ENCODE measurements at regions not wholly inside any gene's neighbourhood (a gene's known extent, or its start where the extent isn't known, plus 50 kb on each side); places are given as distances from the start of the nearest gene placed in this dataset.

GRCh38 chr13:76651286-76651685 is 234.9 kb downstream of the KCTD12 start:
- no peak for DNase-seq

GRCh38 chr13:76647550-76647949 is 238.7 kb downstream of the KCTD12 start:
- DNase-seq, result no peak

- no peak for DNase-seq
These were observed 239.3 kb downstream of the KCTD12 start for GRCh38 chr13:76646946-76647345.

- DNase-seq, result no peak
These were observed 240.6 kb downstream of the KCTD12 start for GRCh38 chr13:76645632-76646031.

GRCh38 chr13:76644906-76645305 is 241.3 kb downstream of the KCTD12 start:
- no peak for DNase-seq

GRCh38 chr13:76643596-76643995 is 242.6 kb downstream of the KCTD12 start:
- DNase-seq, result no peak

- DNase-seq, result no peak
These were observed 245.1 kb downstream of the KCTD12 start for GRCh38 chr13:76641056-76641455.

GRCh38 chr13:76638882-76639281 is 247.3 kb downstream of the KCTD12 start:
- DNase-seq, result no peak

- no peak for DNase-seq
These were observed 248.0 kb downstream of the KCTD12 start for GRCh38 chr13:76638181-76638580.

- no peak for DNase-seq
These were observed 248.5 kb downstream of the KCTD12 start for GRCh38 chr13:76637641-76638141.

GRCh38 chr13:76636829-76637228 is 249.4 kb downstream of the KCTD12 start:
- DNase-seq, result no peak

- no peak for DNase-seq
These were observed 250.7 kb downstream of the KCTD12 start for GRCh38 chr13:76635232-76636230.

GRCh38 chr13:76634431-76635191 is 251.6 kb downstream of the KCTD12 start:
- no peak for DNase-seq

GRCh38 chr13:76632401-76633044 is 253.7 kb downstream of the KCTD12 start:
- DNase-seq, result no peak

GRCh38 chr13:76630629-76631230 is 255.5 kb downstream of the KCTD12 start:
- DNase-seq, result no peak

GRCh38 chr13:76622315-76623040 is 263.7 kb downstream of the KCTD12 start:
- no peak for DNase-seq

GRCh38 chr13:76621705-76622104 is 264.5 kb downstream of the KCTD12 start:
- no peak for DNase-seq

- DNase-seq, result no peak
These were observed 266.2 kb downstream of the KCTD12 start for GRCh38 chr13:76620036-76620435.

GRCh38 chr13:76619631-76620030 is 266.6 kb downstream of the KCTD12 start:
- DNase-seq, result no peak

GRCh38 chr13:76610819-76611415 is 275.3 kb downstream of the KCTD12 start:
- DNase-seq, result no peak

- DNase-seq, result no peak
These were observed 276.6 kb downstream of the KCTD12 start for GRCh38 chr13:76609643-76610042.

- DNase-seq, result no peak
These were observed 278.3 kb downstream of the KCTD12 start for GRCh38 chr13:76607866-76608265.
